ENCODE measurements at regions not wholly inside any gene's neighbourhood (a gene's known extent, or its start where the extent isn't known, plus 50 kb on each side); places are given as distances from the start of the nearest gene placed in this dataset.

GRCh38 chr13:89832827-89833226 lies 1514.7 kb upstream of the MIR17HG start:
- H3K4me3 ChIP-seq (ENCODE audit: insufficient read depth, low read length, poor library complexity, severe bottlenecking) = no peak overlapping the region
- H2AFZ ChIP-seq (ENCODE audit: low read depth, low read length, severe bottlenecking) = no peak overlapping the region
- H4K20me1 ChIP-seq (ENCODE audit: low read depth, low read length) = no peaks in the 10 kb centered on the region
- H3K9me3 ChIP-seq (ENCODE audit: insufficient read depth, low read length) = no peaks in the 10 kb centered on the region
- H3K27ac ChIP-seq (ENCODE audit: low read depth, low read length) = no peak overlapping the region
- no peaks in the 10 kb centered on the region for H3K27me3 ChIP-seq (ENCODE audit: low read length)
- H3F3A ChIP-seq (ENCODE audit: insufficient read depth) = no peaks in the 10 kb centered on the region
- H3K79me2 ChIP-seq (ENCODE audit: insufficient read depth, low read length) = no peaks in the 10 kb centered on the region
- no peaks in the 10 kb centered on the region for H3K9me2 ChIP-seq (replicated peaks; ENCODE audit: insufficient read depth, low read length)
- TF ChIP-seq CTCF (IDR thresholded peaks at IDR 0.05; ENCODE audit: insufficient read depth, low read length, poor library complexity, severe bottlenecking) = no peak
- no peak for TF ChIP-seq EZH2phosphoT487 (conservative IDR thresholded peaks at IDR 0.05; ENCODE audit: low read length)
- H3K4me2 ChIP-seq (ENCODE audit: low read depth, low read length, poor library complexity, severe bottlenecking) = no peak overlapping the region
- no peak overlapping the region for H3K9ac ChIP-seq (ENCODE audit: low read length)
- H3K36me3 ChIP-seq (ENCODE audit: low read length) = no peaks in the 10 kb centered on the region

DNA sequence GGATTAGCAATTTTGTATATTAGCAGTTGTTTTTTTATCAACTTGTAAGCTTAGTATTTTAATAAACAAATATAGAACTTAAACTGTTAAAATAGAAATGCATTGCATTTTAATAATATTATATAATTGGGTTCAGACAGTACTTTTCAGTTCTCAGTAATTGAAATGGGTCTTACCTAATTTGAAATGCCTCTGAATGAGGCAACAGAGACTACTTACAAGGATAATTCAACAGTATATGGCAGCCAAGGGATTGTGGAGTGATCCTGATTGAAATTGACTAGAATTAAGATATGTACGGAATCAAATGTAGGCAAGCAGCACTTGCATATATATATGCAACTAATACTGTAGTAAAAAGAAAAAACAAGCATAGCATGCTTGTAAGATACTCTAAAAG lies 1503.9 kb upstream of the MIR17HG start:
- Histone ChIP-seq H3K27me3 (ENCODE audit: low read length) (no peaks in the 10 kb centered on the region), H2AFZ (ENCODE audit: low read depth, low read length, severe bottlenecking) (no peak overlapping the region), H3K27ac (ENCODE audit: low read depth, low read length) (no peak overlapping the region), H3K4me2 (ENCODE audit: low read depth, low read length, poor library complexity, severe bottlenecking) (no peak overlapping the region), H3K36me3 (ENCODE audit: low read length) (no peaks in the 10 kb centered on the region), H3K9ac (ENCODE audit: low read length) (no peak overlapping the region), H4K20me1 (ENCODE audit: low read depth, low read length) (no peaks in the 10 kb centered on the region), H3F3A (ENCODE audit: insufficient read depth) (no peaks in the 10 kb centered on the region), H3K9me2 (replicated peaks; ENCODE audit: insufficient read depth, low read length) (no peaks in the 10 kb centered on the region), H3K79me2 (ENCODE audit: insufficient read depth, low read length) (no peaks in the 10 kb centered on the region), H3K9me3 (ENCODE audit: insufficient read depth, low read length) (no peaks in the 10 kb centered on the region), H3K4me3 (ENCODE audit: insufficient read depth, low read length, poor library complexity, severe bottlenecking) (no peak overlapping the region)
- TF ChIP-seq CTCF (IDR thresholded peaks at IDR 0.05; ENCODE audit: insufficient read depth, low read length, poor library complexity, severe bottlenecking) (no peak), EZH2phosphoT487 (conservative IDR thresholded peaks at IDR 0.05; ENCODE audit: low read length) (no peak)

- no peaks in the 10 kb centered on the region for H3K27me3 ChIP-seq (ENCODE audit: low read length)
- no peaks in the 10 kb centered on the region for H3K36me3 ChIP-seq (ENCODE audit: low read length)
- no peak overlapping the region for H3K9ac ChIP-seq (ENCODE audit: low read length)
- H3K9me2 ChIP-seq (replicated peaks; ENCODE audit: insufficient read depth, low read length) = no peaks in the 10 kb centered on the region
- no peak overlapping the region for H3K27ac ChIP-seq (ENCODE audit: low read depth, low read length)
- H3F3A ChIP-seq (ENCODE audit: insufficient read depth) = no peaks in the 10 kb centered on the region
- no peak overlapping the region for H3K4me3 ChIP-seq (ENCODE audit: insufficient read depth, low read length, poor library complexity, severe bottlenecking)
- H3K79me2 ChIP-seq (ENCODE audit: insufficient read depth, low read length) = no peaks in the 10 kb centered on the region
- H3K4me2 ChIP-seq (ENCODE audit: low read depth, low read length, poor library complexity, severe bottlenecking) = no peak overlapping the region
- no peak overlapping the region for H2AFZ ChIP-seq (ENCODE audit: low read depth, low read length, severe bottlenecking)
- no peaks in the 10 kb centered on the region for H4K20me1 ChIP-seq (ENCODE audit: low read depth, low read length)
- no peaks in the 10 kb centered on the region for H3K9me3 ChIP-seq (ENCODE audit: insufficient read depth, low read length)
- no peak for TF ChIP-seq EZH2phosphoT487 (conservative IDR thresholded peaks at IDR 0.05; ENCODE audit: low read length)
- TF ChIP-seq CTCF (IDR thresholded peaks at IDR 0.05; ENCODE audit: insufficient read depth, low read length, poor library complexity, severe bottlenecking) = no peak
Measured at GRCh38 chr13:89845874-89846273, 1501.6 kb upstream of the MIR17HG start.
